Smooth muscle cell (in vitro differentiated cells): ENCODE measurements at regions not wholly inside any gene's neighbourhood (a gene's known extent, or its start where the extent isn't known, plus 50 kb on each side); places are given as distances from the start of the nearest gene placed in this dataset.

ENCODE experiments used
- DNase-seq: peaks from one replicate; lab custom pipeline; 2025; ENCODE audit not compliant: unreplicated experiment; lab: John Stamatoyannopoulos, UW
- H2AFZ ChIP-seq: fragments of 200-600 bp; sonication (generic); 2 replicates; pipeline ENCODE4 v1.6.0; 2016; ENCODE audit warnings: antibody characterized with exemption, low read depth, mild to moderate bottlenecking
- H3F3A ChIP-seq: fragments of 200-600 bp; sonication (generic); 2 replicates; pipeline ENCODE4 v1.6.0; 2017; ENCODE audit warnings: antibody characterized with exemption, low read depth
- H3K27ac ChIP-seq: fragments of 200-600 bp; sonication (generic); 2 replicates; pipeline ENCODE4 v1.5.1; 2016; ENCODE audit warnings: low read depth, mild to moderate bottlenecking
- H3K27me3 ChIP-seq: fragments of 200-600 bp; sonication (generic); 2 replicates; pipeline ENCODE4 v1.6.1; 2016; ENCODE audit warnings: low read depth, mild to moderate bottlenecking
- H3K36me3 ChIP-seq: fragments of 200-600 bp; sonication (generic); 2 replicates; pipeline ENCODE4 v1.5.1; 2016; ENCODE audit warnings: low read depth
- H3K4me1 ChIP-seq: fragments of 200-600 bp; sonication (generic); 2 replicates; pipeline ENCODE4 v1.5.1; 2016; ENCODE audit warnings: low read depth
- H3K4me2 ChIP-seq: fragments of 200-600 bp; sonication (generic); 2 replicates; pipeline ENCODE4 v1.6.0; 2016; ENCODE audit warnings: mild to moderate bottlenecking
- H3K4me3 ChIP-seq: fragments of 200-600 bp; sonication (generic); 2 replicates; pipeline ENCODE4 v1.5.1; 2016; ENCODE audit warnings: mild to moderate bottlenecking
- H3K79me2 ChIP-seq: fragments of 200-600 bp; sonication (generic); 2 replicates; pipeline ENCODE4 v1.6.0; 2016; ENCODE audit warnings: low read depth, mild to moderate bottlenecking
- H3K9ac ChIP-seq: fragments of 200-600 bp; sonication (generic); 2 replicates; pipeline ENCODE4 v1.6.0; 2016; ENCODE audit warnings: low read depth
- H3K9me3 ChIP-seq: fragments of 200-600 bp; sonication (generic); replicated peaks from 2 replicates; pipeline ENCODE4 v1.5.1; 2016; ENCODE audit warnings: low read depth
- H4K20me1 ChIP-seq: fragments of 200-600 bp; sonication (generic); 2 replicates; pipeline ENCODE4 v1.6.0; 2016; ENCODE audit warnings: low read depth
- whole genome bisulfite sequencing: methylation state at CpG from one replicate; pipeline ENCODE4 v1.1.7; 2016; ENCODE audit warnings: low lambda C conversion rate; 5-methylcytosine and 5-hydroxymethylcytosine counted together
- TF ChIP-seq, protein P1 (sequence below): fragments of 200-600 bp; sonication (generic); IDR thresholded peaks from 2 replicates; pipeline ENCODE4 v1.5.1; 2017; ENCODE audit warnings: borderline replicate concordance, mild to moderate bottlenecking, antibody characterized with exemption; ENCODE audit not compliant: insufficient read depth, poor library complexity, severe bottlenecking

DNA sequence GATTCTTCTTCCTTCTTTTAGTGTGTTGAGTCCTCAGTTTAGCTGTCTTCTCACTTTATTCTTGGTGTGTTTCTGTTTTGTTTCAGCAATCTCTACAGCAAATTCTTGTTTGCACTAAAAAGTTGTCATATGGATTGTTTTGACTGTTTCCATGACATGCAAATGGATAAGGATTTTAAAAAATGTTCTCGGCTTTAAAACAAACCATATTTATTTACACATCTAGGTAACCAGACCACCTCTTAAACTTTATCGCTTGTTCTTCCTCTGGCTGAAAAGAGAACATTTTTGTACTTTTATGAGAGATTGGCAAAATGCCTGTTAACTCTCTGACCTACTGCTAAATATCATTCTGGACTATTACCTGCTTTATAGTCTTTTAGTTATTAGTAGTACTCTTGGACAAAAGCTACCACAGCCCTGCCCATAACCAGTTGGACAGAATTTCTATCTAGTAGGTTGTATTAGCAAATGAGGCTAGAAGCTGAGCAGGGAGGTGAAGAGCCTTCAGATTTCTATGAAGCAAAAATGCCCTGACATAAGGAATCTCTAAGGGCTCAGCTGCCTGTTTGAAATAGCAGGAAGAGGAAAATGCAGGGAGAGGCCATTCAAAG, 268.3 kb downstream of the CD109 start:
- Histone ChIP-seq H3K9me3 (no peaks in the 10 kb centered on the region), H3K36me3 (no peaks in the 10 kb centered on the region), H3K9ac (no peak overlapping the region), H3K4me2 (no peak overlapping the region), H3K27me3 (no peaks in the 10 kb centered on the region), H2AFZ (no peak overlapping the region), H3K79me2 (no peaks in the 10 kb centered on the region), H3F3A (no peaks in the 10 kb centered on the region), H3K27ac (no peak overlapping the region), H4K20me1 (no peaks in the 10 kb centered on the region), H3K4me3 (no peak overlapping the region), H3K4me1 (no peaks in the 10 kb centered on the region)
- TF ChIP-seq, protein P1, sequence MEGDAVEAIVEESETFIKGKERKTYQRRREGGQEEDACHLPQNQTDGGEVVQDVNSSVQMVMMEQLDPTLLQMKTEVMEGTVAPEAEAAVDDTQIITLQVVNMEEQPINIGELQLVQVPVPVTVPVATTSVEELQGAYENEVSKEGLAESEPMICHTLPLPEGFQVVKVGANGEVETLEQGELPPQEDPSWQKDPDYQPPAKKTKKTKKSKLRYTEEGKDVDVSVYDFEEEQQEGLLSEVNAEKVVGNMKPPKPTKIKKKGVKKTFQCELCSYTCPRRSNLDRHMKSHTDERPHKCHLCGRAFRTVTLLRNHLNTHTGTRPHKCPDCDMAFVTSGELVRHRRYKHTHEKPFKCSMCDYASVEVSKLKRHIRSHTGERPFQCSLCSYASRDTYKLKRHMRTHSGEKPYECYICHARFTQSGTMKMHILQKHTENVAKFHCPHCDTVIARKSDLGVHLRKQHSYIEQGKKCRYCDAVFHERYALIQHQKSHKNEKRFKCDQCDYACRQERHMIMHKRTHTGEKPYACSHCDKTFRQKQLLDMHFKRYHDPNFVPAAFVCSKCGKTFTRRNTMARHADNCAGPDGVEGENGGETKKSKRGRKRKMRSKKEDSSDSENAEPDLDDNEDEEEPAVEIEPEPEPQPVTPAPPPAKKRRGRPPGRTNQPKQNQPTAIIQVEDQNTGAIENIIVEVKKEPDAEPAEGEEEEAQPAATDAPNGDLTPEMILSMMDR = no peak
- DNase-seq = no peak
- 84% methylated on average over 2 of the region's 2 CpGs for WGBS

DNA sequence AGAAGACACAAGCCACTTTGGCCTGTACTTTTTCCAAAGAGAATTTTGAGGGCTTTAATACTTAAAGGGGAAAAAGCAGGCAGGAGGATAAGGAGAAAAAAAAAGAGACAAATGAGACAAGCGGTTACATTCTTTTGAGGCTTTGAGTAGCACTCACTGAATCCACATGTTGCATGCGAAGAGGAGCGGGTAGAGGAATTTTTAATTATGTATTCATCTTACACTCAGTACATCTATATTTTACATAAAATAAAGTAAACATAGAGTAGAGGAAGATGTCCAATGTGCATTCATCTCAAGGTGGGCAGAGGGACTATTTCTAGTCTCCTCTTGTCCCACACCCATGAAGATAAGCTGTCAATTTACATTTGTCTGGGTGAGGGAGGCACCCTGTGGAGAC, 266.9 kb downstream of the CD109 start:
- no peak for DNase-seq
- Histone ChIP-seq H3K9ac (no peak overlapping the region), H4K20me1 (no peaks in the 10 kb centered on the region), H3K4me1 (no peaks in the 10 kb centered on the region), H3K4me2 (no peak overlapping the region), H3K27me3 (no peaks in the 10 kb centered on the region), H3K27ac (no peak overlapping the region), H3K4me3 (no peak overlapping the region), H3K79me2 (no peaks in the 10 kb centered on the region), H3K9me3 (no peaks in the 10 kb centered on the region), H2AFZ (no peak overlapping the region), H3K36me3 (no peaks in the 10 kb centered on the region), H3F3A (no peaks in the 10 kb centered on the region)
- WGBS = 91% methylated on average over 3 of the region's 3 CpGs
- TF ChIP-seq, protein P1 = no peak

DNA sequence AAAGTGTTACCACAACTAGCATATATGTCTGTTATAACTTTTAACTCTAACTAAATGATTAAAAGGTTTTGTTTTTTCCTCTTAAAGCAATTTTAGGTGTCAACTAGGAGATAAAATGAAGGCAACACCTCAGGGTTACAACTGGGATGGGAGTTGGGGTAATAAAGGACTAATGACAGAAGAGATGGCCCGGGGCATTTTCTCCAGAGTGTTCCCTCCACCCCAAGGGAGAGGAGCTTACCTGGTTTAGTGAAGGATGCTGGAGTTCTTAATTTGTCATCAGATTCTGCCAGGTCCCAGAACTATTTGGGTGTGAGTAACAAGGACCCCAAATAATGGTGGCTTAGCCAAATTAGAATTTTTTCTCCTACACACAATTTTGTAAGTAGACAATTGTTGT, 260.3 kb downstream of the CD109 start:
- H3K4me3 ChIP-seq = no peak overlapping the region
- no peaks in the 10 kb centered on the region for H4K20me1 ChIP-seq
- H3K9ac ChIP-seq = no peak overlapping the region
- no peak overlapping the region for H2AFZ ChIP-seq
- no peaks in the 10 kb centered on the region for H3F3A ChIP-seq
- WGBS = 74% methylated on average over 1 of the region's 1 CpG
- TF ChIP-seq, protein P1 = no peak
- no peaks in the 10 kb centered on the region for H3K4me1 ChIP-seq
- H3K27ac ChIP-seq = no peak overlapping the region
- no peaks in the 10 kb centered on the region for H3K9me3 ChIP-seq
- no peak for DNase-seq
- H3K79me2 ChIP-seq = no peaks in the 10 kb centered on the region
- H3K36me3 ChIP-seq = no peaks in the 10 kb centered on the region
- H3K27me3 ChIP-seq = no peaks in the 10 kb centered on the region
- H3K4me2 ChIP-seq = no peak overlapping the region

DNA sequence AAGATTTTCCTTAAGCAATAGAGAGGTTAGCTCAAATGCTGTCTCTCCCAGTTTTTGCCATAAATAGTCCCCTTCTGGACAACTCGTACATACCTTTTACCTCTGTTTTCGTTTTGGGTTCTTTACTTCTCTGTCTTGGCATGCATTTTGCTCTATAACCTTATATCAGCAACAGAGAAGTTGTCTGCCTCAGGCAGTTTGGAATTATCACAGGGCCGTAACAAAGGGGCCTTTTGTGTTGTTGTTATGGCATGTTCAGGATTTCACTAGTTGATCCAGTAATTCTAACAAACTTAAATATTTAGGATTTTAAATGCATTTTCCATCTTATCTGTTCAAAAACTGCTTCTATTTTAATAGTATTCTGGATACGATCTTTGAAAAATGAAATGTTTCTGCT, 259.8 kb downstream of the CD109 start:
- Histone ChIP-seq H4K20me1 (no peaks in the 10 kb centered on the region), H3K79me2 (no peaks in the 10 kb centered on the region), H3K4me2 (no peak overlapping the region), H2AFZ (no peak overlapping the region), H3K4me1 (no peaks in the 10 kb centered on the region), H3K9ac (no peak overlapping the region), H3K9me3 (no peaks in the 10 kb centered on the region), H3K36me3 (no peaks in the 10 kb centered on the region), H3K27me3 (no peaks in the 10 kb centered on the region), H3K27ac (no peak overlapping the region), H3K4me3 (no peak overlapping the region), H3F3A (no peaks in the 10 kb centered on the region)
- TF ChIP-seq, protein P1 = no peak
- WGBS = 68% methylated on average over 4 of the region's 4 CpGs
- no peak for DNase-seq
